IMR-90 (cell line): ENCODE measurements at regions not wholly inside any gene's neighbourhood (a gene's known extent, or its start where the extent isn't known, plus 50 kb on each side); places are given as distances from the start of the nearest gene placed in this dataset.

Experiments used
- ATAC-seq: fragments of 200-7000 bp; cut with Tn5 transposase; 2 replicates; pipeline ENCODE4 v1.9.1; 2020; ENCODE audit warnings: low read depth, mild to moderate bottlenecking, moderate library complexity
- BruUV-seq: library from RNA; stranded (reverse); fragments of 400-500 nt; replicated peaks from 2 replicates; lab custom pipeline; 2021; lab: Mats Ljungman, UMichigan
- CTCF ChIA-PET: fragments of 300-600 bp; formaldehyde crosslinking; extraction: SDS; loops from one replicate; lab custom pipeline; 2021; ENCODE audit warnings: antibody characterized with exemption; lab: Yijun Ruan, JAX
- POLR2A ChIA-PET: fragments of 300-600 bp; sonication (Branson Sonifier 250); formaldehyde crosslinking; loops from one replicate; lab custom pipeline; 2022; ENCODE audit warnings: antibody characterized with exemption; ENCODE audit not compliant: unreplicated experiment; lab: Charles Lee
- DNase-seq: peaks from one replicate; pipeline ENCODE4 v3.0.0; 2013
- H2AFZ ChIP-seq: replicated peaks from 2 replicates; pipeline ENCODE3; 2013; ENCODE audit warnings: low read length, mild to moderate bottlenecking; ENCODE audit not compliant: poor library complexity
- H2AK5ac ChIP-seq: 2 replicates; pipeline ENCODE4 v1.6.1; 2013; ENCODE audit warnings: low read depth, low read length, inconsistent platforms
- H2AK9ac ChIP-seq: replicated peaks from 2 replicates; pipeline ENCODE3; 2013; ENCODE audit warnings: mild to moderate bottlenecking, low read depth, low read length, moderate library complexity; ENCODE audit not compliant: poor library complexity
- H2BK120ac ChIP-seq: 2 replicates; pipeline ENCODE4 v1.6.1; 2013; ENCODE audit warnings: low read depth, low read length, inconsistent platforms
- H2BK15ac ChIP-seq: 3 replicates; pipeline ENCODE4 v1.6.1; 2013; ENCODE audit warnings: low read depth, low read length, inconsistent platforms
- H2BK20ac ChIP-seq: 2 replicates; pipeline ENCODE4 v1.6.1; 2013; ENCODE audit warnings: low read depth, mild to moderate bottlenecking, inconsistent platforms, low read length, moderate library complexity
- H2BK5ac ChIP-seq: 2 replicates; pipeline ENCODE4 v1.6.1; 2013; ENCODE audit warnings: mild to moderate bottlenecking, low read depth, low read length, inconsistent platforms; ENCODE audit not compliant: poor library complexity, severe bottlenecking
- H3K14ac ChIP-seq: replicated peaks from 2 replicates; pipeline ENCODE4 v1.6.1; 2013; ENCODE audit warnings: low read depth, low read length, inconsistent platforms
- H3K18ac ChIP-seq: 2 replicates; pipeline ENCODE4 v1.6.1; 2013; ENCODE audit warnings: low read depth, low read length, control low read depth
- H3K23ac ChIP-seq: 2 replicates; pipeline ENCODE4 v1.6.1; 2013; ENCODE audit warnings: low read depth, low read length, inconsistent platforms
- H3K27ac ChIP-seq: 2 replicates; pipeline ENCODE4 v1.5.1; 2013; ENCODE audit warnings: mild to moderate bottlenecking, control low read depth, low read length; ENCODE audit not compliant: insufficient read depth
- H3K27me3 ChIP-seq: 2 replicates; pipeline ENCODE4 v1.6.1; 2013; ENCODE audit warnings: low read length; ENCODE audit not compliant: control insufficient read depth, insufficient read depth
- H3K36me3 ChIP-seq: 2 replicates; pipeline ENCODE4 v1.6.1; 2013; ENCODE audit warnings: low read length, mixed read lengths; ENCODE audit not compliant: control insufficient read depth, insufficient read depth
- H3K4ac ChIP-seq: 2 replicates; pipeline ENCODE4 v1.6.1; 2013; ENCODE audit warnings: low read depth, low read length, inconsistent platforms
- H3K4me1 ChIP-seq: 2 replicates; pipeline ENCODE4 v1.6.1; 2013; ENCODE audit warnings: low read length, mixed read lengths; ENCODE audit not compliant: control insufficient read depth, insufficient read depth
- H3K4me2 ChIP-seq: 2 replicates; pipeline ENCODE4 v1.6.1; 2013; ENCODE audit warnings: low read depth, mild to moderate bottlenecking, control low read depth, low read length, moderate library complexity
- H3K4me3 ChIP-seq: 2 replicates; pipeline ENCODE4 v1.5.1; 2013; ENCODE audit warnings: low read depth, mild to moderate bottlenecking, control low read depth, low read length, moderate library complexity; ENCODE audit not compliant: insufficient read depth
- H3K56ac ChIP-seq: 2 replicates; pipeline ENCODE4 v1.6.1; 2013; ENCODE audit warnings: low read length, inconsistent platforms; ENCODE audit not compliant: insufficient read depth; ENCODE audit errors: extremely low read depth
- H3K79me1 ChIP-seq, 2 experiments: 2 replicates each; pipeline ENCODE4 v1.6.1; 2013; ENCODE audit warnings: low read length in 2 of 2, inconsistent platforms in 1 of 2, low read depth in 1 of 2
- H3K9ac ChIP-seq: 2 replicates; pipeline ENCODE4 v1.6.1; 2013; ENCODE audit warnings: low read depth, low read length, control low read depth
- H3K9me1 ChIP-seq: 2 replicates; pipeline ENCODE4 v1.6.1; 2013; ENCODE audit warnings: low read length, inconsistent platforms; ENCODE audit not compliant: insufficient read depth
- H3K9me3 ChIP-seq: 2 replicates; pipeline ENCODE4 v1.6.1; 2013; ENCODE audit warnings: low read length; ENCODE audit not compliant: control insufficient read depth, insufficient read depth
- H4K20me1 ChIP-seq: 2 replicates; pipeline ENCODE4 v1.6.1; 2013; ENCODE audit warnings: low read length, inconsistent platforms; ENCODE audit not compliant: insufficient read depth
- H4K5ac ChIP-seq: 2 replicates; pipeline ENCODE4 v1.6.1; 2013; ENCODE audit warnings: mild to moderate bottlenecking, low read depth, low read length, control low read depth
- H4K8ac ChIP-seq, 2 experiments: 2 replicates each; pipeline ENCODE4 v1.6.1; 2013; ENCODE audit warnings: low read depth in 2 of 2, low read length in 2 of 2, control low read depth in 1 of 2, inconsistent platforms in 1 of 2
- H4K91ac ChIP-seq: 2 replicates; pipeline ENCODE4 v1.6.1; 2013; ENCODE audit warnings: low read depth, low read length, inconsistent platforms; ENCODE audit not compliant: insufficient read depth
- BHLHE40 ChIP-seq: fragments of 150-350 bp; IDR thresholded peaks from 2 replicates; pipeline ENCODE4 v1.6.1; 2016; ENCODE audit warnings: mild to moderate bottlenecking, low read depth, low read length
- CEBPB ChIP-seq: IDR thresholded peaks from 2 replicates; pipeline ENCODE4 v1.6.1; 2012; ENCODE audit warnings: low read depth, low read length, improper control_type of control experiment
- ELK1 ChIP-seq: fragments of 150-350 bp; IDR thresholded peaks from 2 replicates; pipeline ENCODE4 v1.6.1; 2016; ENCODE audit warnings: low read depth, mild to moderate bottlenecking, low read length, moderate library complexity, borderline replicate concordance
- NFE2L2 ChIP-seq: fragments of 150-350 bp; IDR thresholded peaks from 2 replicates; pipeline ENCODE4 v1.6.1; 2016; ENCODE audit warnings: low read depth, mild to moderate bottlenecking, low read length
- POLR2A ChIP-seq: IDR thresholded peaks from 2 replicates; pipeline ENCODE4 v1.6.1; 2012; ENCODE audit warnings: mild to moderate bottlenecking, low read depth, low read length
- RCOR1 ChIP-seq: IDR thresholded peaks from 2 replicates; pipeline ENCODE4 v1.6.1; 2012; ENCODE audit warnings: mild to moderate bottlenecking, low read length, improper control_type of control experiment; ENCODE audit not compliant: insufficient replicate concordance
- SMC3 ChIP-seq: fragments of 150-350 bp; IDR thresholded peaks from 2 replicates; pipeline ENCODE4 v1.6.1; 2016; ENCODE audit warnings: low read depth, mild to moderate bottlenecking, antibody characterized with exemption, low read length, moderate library complexity
- USF2 ChIP-seq: fragments of 150-350 bp; IDR thresholded peaks from 2 replicates; pipeline ENCODE4 v1.6.1; 2017; ENCODE audit warnings: mild to moderate bottlenecking, antibody characterized with exemption, low read length, low read depth
- WGBS, 2 experiments: methylation state at CpG; one replicate each; pipeline versions ENCODE4 v1.1.5 to v1.1.7; 2013; ENCODE audit warnings: missing lambda C conversion rate in 2 of 2; ENCODE audit not compliant: insufficient read length in 1 of 2; ENCODE audit errors: extremely low coverage in 2 of 2; 5-methylcytosine and 5-hydroxymethylcytosine counted together
- dilution Hi-C: fragments of 300-500 bp; cut with HindIII; formaldehyde crosslinking; loops from one replicate; pipeline ENCODE4 v1.14.3; 2018; ENCODE audit warnings: low sequenced_read_pairs; ENCODE audit not compliant: unreplicated experiment
- in situ Hi-C: fragments of 300-500 bp; cut with MboI; formaldehyde crosslinking; loops from 3 replicates; pipeline ENCODE4 v1.14.3; 2019; ENCODE audit warnings: low sequenced_read_pairs, inconsistent platforms, mixed read lengths
- intact Hi-C: fragments of 100-400 bp; cut with micrococcal nuclease; formaldehyde crosslinking; loops from 2 replicates; pipeline ENCODE4 v1.10.0; 2022
- TF ChIP-seq, protein P1 (sequence below): conservative IDR thresholded peaks from 2 replicates; pipeline ENCODE4 v1.5.1; 2012; ENCODE audit warnings: mild to moderate bottlenecking, low read depth, low read length, improper control_type of control experiment

DNA sequence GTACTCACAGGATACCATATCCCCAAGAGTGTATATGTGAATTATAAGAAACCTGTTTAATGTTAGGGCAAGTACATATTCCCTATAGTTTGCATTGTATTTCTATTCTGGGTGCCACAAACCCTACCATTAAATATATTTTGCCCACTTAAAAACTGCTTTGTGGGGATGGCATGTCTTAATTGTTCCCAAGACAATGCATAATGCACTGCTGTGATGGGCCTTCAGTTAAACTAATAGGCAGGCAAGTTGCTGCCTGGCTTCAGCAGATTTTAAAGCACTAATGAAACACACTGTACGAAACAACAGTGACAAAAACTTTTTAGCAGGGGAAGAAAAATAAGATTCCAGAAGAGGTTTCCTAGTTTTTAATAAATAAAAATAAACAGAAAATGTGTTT is 104.8 kb upstream of the VRK2 start:
- no peak overlapping the region for H2AK9ac ChIP-seq
- no peak overlapping the region for H2AFZ ChIP-seq
- no peak overlapping the region for H4K5ac ChIP-seq
- no peak overlapping the region for H2BK15ac ChIP-seq
- no peak overlapping the region for H2BK5ac ChIP-seq
- no peaks in the 10 kb centered on the region for H3K4me1 ChIP-seq
- no peak overlapping the region for H2AK5ac ChIP-seq
- H3K56ac ChIP-seq = no peak overlapping the region
- H3K36me3 ChIP-seq = no peaks in the 10 kb centered on the region
- TF ChIP-seq NFE2L2 (no peak), SMC3 (no peak), RCOR1 (no peak), CEBPB (no peak), POLR2A (no peak), USF2 (no peak), ELK1 (no peak), BHLHE40 (no peak)
- TF ChIP-seq, protein P1, sequence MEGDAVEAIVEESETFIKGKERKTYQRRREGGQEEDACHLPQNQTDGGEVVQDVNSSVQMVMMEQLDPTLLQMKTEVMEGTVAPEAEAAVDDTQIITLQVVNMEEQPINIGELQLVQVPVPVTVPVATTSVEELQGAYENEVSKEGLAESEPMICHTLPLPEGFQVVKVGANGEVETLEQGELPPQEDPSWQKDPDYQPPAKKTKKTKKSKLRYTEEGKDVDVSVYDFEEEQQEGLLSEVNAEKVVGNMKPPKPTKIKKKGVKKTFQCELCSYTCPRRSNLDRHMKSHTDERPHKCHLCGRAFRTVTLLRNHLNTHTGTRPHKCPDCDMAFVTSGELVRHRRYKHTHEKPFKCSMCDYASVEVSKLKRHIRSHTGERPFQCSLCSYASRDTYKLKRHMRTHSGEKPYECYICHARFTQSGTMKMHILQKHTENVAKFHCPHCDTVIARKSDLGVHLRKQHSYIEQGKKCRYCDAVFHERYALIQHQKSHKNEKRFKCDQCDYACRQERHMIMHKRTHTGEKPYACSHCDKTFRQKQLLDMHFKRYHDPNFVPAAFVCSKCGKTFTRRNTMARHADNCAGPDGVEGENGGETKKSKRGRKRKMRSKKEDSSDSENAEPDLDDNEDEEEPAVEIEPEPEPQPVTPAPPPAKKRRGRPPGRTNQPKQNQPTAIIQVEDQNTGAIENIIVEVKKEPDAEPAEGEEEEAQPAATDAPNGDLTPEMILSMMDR = no peak
- H2BK20ac ChIP-seq = no peak overlapping the region
- no peak overlapping the region for H3K27ac ChIP-seq
- intact Hi-C loops (no loop called here), in situ Hi-C loops (no loop called here), dilution Hi-C loops (no loop called here)
- no CpG with 5 or more reads among the region's 1 CpG for WGBS, 2 experiments
- no peak overlapping the region for H4K91ac ChIP-seq
- no TSS peak for BruUV-seq
- no peaks in the 10 kb centered on the region; the same call in 1 of the 2 replicates for H3K9me1 ChIP-seq
- H3K23ac ChIP-seq = no peak overlapping the region
- no peak overlapping the region for H3K4ac ChIP-seq
- no peaks in the 10 kb centered on the region for H3K79me1 ChIP-seq
- ATAC-seq (no peak), DNase-seq (no peak)
- no peak overlapping the region for H2BK120ac ChIP-seq
- H3K14ac ChIP-seq = no peak overlapping the region
- no peaks in the 10 kb centered on the region for H3K9me3 ChIP-seq
- CTCF ChIA-PET = no interaction called here
- no peak overlapping the region for H4K8ac ChIP-seq
- POLR2A ChIA-PET = no interaction called here
- H3K27me3 ChIP-seq = no peaks in the 10 kb centered on the region
- H3K4me3 ChIP-seq = no peak overlapping the region
- no peaks in the 10 kb centered on the region for H4K20me1 ChIP-seq
- H3K9ac ChIP-seq = no peak overlapping the region
- no peak overlapping the region for H3K18ac ChIP-seq
- no peak overlapping the region for H3K4me2 ChIP-seq
